Caki2 (cell line): ENCODE measurements at regions not wholly inside any gene's neighbourhood (a gene's known extent, or its start where the extent isn't known, plus 50 kb on each side); places are given as distances from the start of the nearest gene placed in this dataset.

ENCODE experiments used
- DNase-seq: peaks from one replicate; pipeline ENCODE4 v3.0.0-alpha.2; 2015; ENCODE audit warnings: low read depth
- in situ Hi-C: cut with HindIII; loops from 2 replicates; pipeline ENCODE4 v1.10.0; 2016; ENCODE audit warnings: low sequenced_read_pairs, low pct_unique_long_range_greater_than_20kb, mixed read lengths

GRCh38 chr10:42961796-42962109, 115.1 kb upstream of the RET start:
- DNase-seq, result no peak
- in situ Hi-C loops, result no loop called here

DNA sequence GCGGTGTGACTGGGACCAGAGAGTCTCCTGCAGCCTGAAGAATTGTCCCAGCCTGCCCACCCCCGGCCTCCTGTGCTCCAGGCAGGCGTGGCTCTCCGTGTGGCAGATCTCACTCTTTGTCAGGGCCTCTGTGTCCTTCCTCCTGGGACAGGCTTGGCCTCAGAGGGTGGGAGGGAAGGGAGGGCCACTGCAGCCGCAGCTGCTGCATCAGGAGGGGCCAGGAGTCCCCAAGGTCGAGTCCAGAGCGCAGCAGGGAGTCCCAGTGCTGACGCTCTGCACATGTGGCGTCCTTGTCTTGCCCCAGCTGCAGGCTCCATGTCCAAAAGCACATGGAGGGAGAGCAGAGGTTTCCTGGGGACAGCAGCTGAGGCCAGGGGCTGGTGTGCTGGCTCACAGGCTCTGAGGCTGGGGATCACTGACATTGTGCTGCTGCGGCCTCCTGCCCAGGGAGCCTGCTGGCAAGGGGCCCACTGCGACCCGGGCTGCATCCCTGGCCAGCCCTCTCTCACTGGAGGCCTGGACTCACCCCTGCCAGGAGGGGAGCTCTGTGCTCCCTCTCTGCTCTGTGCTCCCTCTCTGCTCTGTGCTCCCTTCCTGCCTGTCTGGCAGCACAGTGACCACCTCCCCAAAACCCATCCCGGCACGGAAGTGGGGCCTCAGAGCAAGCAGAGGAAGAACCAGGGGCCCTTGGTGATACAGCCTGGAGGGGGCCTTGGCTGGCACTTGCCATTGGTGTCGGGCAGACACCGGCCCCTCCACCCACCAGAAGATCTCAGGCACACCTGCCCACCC, 114.6 kb upstream of the RET start:
- in situ Hi-C loops, result no loop called here
- DNase-seq, result no peak

GRCh38 chr10:42962902-42963231, 114.0 kb upstream of the RET start:
- no peak for DNase-seq
- in situ Hi-C loops, result no loop called here

DNA sequence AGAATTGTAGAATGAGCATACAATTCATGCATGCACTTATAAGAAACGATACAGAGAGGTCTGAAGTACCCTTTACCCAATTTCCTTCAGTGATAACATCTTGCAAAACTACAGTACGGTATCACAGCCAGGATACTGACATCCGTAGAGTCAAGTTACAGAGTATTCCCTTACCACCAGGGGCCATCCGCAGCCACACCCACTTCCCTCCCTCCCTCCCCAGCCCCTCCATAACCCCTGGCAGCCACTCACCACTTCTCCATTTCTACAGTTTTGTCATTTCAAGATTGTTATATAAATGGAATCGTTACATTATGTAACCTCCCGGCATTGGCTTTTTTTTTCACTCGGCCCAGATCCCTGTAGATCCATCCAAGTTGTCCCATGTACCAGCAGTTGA, 113.6 kb upstream of the RET start:
- no peak for DNase-seq
- in situ Hi-C loops, result no loop called here

- no peak for DNase-seq
- in situ Hi-C loops, result no loop called here
Observed at GRCh38 chr10:42969147-42969546, 107.7 kb upstream of the RET start.

GRCh38 chr10:42969909-42970308, 107.0 kb upstream of the RET start:
- DNase-seq, result no peak
- in situ Hi-C loops, result no loop called here

GRCh38 chr10:42970451-42971250, 106.2 kb upstream of the RET start:
- in situ Hi-C loops, result no loop called here
- DNase-seq, result no peak

GRCh38 chr10:42971251-42971599, 105.6 kb upstream of the RET start:
- in situ Hi-C loops, result no loop called here
- DNase-seq, result no peak

DNA sequence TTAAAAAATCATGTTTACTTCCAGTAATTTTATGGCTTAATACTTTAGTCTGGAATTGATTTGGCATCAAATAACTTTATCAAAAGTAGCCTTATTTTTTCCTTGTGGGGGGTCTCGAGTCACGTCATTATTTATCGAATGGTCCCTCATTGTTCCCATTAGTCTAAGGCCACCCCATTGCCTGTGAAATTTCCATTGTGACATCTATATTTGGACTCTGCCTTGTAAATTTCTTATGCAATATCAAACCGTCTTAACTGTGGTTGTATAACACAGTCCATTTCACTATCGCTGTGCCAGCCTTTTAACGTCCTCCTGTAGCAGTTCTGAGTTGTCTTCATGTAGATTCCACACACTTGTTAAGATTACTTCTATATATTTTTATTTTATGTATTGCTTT, 103.9 kb upstream of the RET start:
- in situ Hi-C loops, result no loop called here
- no peak for DNase-seq

GRCh38 chr10:42973411-42973810, 103.5 kb upstream of the RET start:
- in situ Hi-C loops, result no loop called here
- DNase-seq, result no peak

DNA sequence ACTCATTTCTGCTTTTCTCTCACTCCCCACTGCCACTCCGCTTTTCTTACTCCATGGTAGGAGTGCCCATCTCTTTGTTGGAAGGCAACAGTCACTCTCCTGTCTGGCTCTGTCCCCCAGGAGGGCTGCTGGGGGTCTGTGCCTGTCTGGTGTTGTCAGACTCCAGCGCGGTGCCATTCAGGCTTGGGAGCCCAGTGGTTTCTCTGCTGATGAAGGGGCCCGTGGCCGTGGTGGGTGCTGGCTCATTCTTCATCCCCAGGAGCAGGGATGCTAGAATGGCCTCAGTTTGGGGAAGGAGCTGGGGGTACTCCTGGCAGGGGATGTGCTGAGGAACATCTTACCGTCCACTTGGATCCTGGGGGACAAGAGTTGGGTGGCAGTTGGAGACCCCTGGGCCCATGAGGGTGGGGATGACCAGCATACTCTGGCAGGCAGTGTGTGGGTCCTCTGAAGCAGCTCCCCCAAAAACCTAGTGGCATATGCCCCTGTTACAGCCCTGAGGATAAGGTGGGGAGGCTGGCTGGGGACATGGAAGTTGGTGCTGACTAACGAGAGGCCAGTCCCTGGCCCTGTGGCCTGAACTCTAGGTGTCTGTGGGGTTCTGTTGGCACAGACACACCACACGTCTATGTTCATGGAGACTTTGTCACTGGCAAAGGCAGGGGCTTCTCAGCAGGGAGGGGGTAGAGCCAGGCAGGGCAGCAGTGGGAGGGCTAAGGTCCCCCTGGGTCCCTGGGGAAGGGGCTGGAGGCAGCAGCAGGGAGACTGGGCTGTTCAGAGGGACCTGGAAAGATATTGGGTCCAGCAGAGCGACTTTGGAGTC, 102.8 kb upstream of the RET start:
- in situ Hi-C loops, result no loop called here
- DNase-seq, result no peak

DNA sequence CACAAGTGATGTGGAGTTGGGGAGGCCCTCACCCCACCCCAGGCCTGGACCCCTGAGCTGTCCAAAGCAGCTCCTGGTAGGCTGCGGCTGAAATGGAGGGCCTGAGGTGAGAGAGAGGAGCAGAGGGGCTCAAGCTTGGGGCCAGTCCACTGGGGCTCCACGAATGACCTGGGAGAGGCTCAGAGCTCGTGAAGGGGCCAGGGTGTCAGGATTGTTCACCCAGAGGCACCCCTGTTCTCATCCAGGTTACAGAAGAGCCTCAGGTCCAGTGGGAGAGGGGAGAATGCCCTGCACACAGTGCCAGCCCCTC, 102.2 kb upstream of the RET start:
- in situ Hi-C loops, result no loop called here
- DNase-seq, result no peak

DNA sequence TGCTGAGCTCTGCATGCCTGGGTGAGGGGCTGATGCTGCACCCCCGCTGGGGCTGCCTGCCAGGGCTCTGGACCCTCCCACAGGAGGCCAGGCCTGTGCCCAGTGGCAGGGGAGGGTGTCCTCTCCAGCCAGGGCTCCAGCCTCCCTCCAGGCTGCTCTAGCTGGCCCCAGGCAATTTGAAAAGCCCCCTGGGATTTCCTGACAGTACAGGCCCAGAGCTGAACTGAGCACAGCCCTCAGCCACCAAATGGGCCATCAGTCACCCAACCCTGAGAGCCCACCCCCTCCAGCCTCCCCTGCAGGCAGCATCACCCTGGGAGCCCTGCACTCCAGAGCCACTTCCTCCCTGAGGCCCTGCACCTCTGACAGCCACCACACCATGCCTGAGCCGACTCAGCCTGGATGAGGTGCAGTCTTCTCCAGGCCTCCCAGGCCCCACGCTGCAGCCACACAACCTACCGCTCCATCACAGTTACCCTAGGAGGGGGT, 101.8 kb upstream of the RET start:
- DNase-seq, result no peak
- in situ Hi-C loops, result no loop called here

GRCh38 chr10:42975558-42976340, 101.1 kb upstream of the RET start:
- in situ Hi-C loops, result no loop called here
- no peak for DNase-seq

DNA sequence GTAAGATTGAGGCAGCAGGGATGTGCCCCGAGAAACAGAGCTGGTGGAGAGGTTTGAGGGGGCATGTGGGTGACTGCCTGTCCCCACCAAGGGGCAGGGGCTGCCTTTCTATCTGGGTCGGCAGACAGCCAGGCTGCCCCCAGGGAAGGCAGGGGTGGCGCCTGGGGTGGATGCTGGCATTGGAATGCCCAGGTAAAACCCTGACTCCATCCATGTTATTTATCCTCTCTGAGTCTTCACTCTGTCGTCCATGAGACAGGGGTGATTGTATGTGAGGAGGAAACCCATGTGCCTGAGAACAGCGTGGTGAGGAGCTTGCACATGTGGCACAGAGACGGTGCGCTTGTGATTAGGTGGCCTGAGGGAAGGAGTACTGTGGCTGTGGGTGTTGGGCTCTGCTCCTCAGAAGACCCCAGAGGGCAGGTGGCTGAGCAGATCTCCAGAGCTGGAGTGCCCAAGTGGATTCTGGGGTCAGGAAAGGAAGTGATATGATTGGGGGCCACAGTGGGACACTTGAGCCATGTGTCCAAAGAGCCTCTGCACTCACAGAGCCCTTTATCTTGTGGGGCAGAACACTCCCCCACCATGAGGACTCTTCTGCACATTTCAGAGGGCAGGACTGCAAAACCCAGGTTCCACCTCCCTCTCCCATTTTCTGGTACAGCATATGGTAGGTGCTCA, 100.4 kb upstream of the RET start:
- in situ Hi-C loops, result no loop called here
- no peak for DNase-seq

GRCh38 chr10:42977032-42977416, 99.8 kb upstream of the RET start:
- DNase-seq, result no peak
- in situ Hi-C loops, result no loop called here

GRCh38 chr10:42979181-42979580, 97.7 kb upstream of the RET start:
- no peak for DNase-seq
- in situ Hi-C loops, result no loop called here

DNA sequence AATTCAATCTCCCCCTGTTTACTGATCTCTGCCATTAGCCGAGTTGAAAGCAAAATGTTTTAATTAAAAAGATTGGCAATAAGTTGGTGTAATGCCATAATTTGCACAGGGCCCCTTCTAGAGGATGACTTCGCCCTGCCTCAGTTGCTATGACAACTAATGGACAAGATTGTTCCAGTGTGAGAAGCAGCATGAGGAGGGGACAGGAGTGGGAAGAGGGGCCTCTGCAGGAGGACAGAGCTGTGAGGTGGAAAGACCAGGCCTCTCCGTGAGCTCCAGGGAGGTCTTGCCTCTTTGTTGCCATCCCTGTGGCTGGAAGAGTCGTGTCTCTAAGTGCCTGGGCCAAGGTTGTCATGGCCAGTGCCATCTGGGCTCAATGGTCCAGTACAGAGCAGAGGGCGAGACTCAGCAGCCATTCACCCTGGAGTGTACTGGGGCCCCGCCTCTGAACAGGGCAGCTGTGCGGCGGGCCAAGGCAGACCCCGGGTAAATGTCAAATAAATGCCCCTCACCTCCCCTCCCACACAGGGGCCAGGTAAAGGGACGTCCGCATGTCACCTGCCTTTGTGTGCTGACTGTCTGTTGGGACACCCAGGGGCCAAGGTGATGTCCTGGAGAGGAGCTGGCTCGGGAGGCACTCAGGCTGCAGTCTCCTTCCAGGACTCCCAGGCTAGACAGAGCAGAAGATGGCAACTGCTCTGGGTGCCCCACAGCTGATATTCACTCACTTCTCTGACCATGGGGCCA, 97.0 kb upstream of the RET start:
- DNase-seq, result no peak
- in situ Hi-C loops, result no loop called here
